CD4-positive, alpha-beta T cell treated with Interleukin-17A for 1 hour (primary cell): ENCODE measurements at regions not wholly inside any gene's neighbourhood (a gene's known extent, or its start where the extent isn't known, plus 50 kb on each side); places are given as distances from the start of the nearest gene placed in this dataset.
"Not testable (repeated sequence)": the region's sequence is repeated elsewhere in the genome, so short reads cannot be mapped to it uniquely, and the experiment has no call there.

Experiments used
- DNase-seq: peaks from one replicate; pipeline ENCODE4 v3.0.0-alpha.2; 2020

DNA sequence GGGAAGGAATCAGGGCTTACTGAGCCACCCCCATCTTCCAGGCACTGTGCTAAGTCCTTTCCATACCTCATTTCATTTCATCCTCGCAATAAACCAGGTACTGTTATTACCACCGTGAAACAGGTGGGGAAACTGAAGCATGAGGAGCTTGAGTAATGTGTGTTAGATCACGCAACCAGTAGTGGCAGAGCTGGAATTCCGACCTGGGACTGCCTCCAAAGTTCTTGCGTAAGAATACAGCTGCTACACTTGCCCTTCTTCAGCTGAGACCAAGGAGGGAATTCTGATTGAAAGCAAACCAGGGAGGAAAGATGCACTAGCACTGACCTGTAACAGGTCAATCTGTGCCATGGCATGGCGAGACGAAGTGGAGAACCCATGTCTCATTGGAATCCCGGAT, 113.4 kb upstream of the MSX2 start:
- no peak for DNase-seq

GRCh38 chr5:174612686-174613085, 111.7 kb upstream of the MSX2 start:
- no peak for DNase-seq

GRCh38 chr5:174614500-174615135, 109.8 kb upstream of the MSX2 start:
- no peak for DNase-seq

GRCh38 chr5:174616036-174616435, 108.3 kb upstream of the MSX2 start:
- no peak for DNase-seq

GRCh38 chr5:174617285-174617684, 107.1 kb upstream of the MSX2 start:
- no peak for DNase-seq

DNA sequence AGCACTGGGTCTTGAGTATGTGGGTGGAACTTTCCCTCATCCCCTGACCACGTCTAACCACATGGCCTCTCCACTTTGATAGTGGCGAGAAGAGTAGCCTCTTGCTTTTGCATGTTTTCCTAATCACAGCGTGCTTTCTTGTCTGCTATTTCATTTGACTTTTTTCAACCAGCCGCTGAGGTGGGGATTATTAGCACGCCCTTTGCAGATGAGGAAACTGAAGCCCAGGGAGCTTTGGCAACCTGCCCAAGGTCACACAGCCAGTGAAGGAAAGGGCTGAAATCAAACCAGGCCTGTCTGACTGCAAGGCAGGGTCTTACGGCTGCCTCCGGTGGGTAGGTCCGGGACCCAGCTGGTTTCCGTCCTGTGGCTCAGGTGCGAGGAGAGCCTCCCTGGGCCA, 106.5 kb upstream of the MSX2 start:
- no peak for DNase-seq

DNA sequence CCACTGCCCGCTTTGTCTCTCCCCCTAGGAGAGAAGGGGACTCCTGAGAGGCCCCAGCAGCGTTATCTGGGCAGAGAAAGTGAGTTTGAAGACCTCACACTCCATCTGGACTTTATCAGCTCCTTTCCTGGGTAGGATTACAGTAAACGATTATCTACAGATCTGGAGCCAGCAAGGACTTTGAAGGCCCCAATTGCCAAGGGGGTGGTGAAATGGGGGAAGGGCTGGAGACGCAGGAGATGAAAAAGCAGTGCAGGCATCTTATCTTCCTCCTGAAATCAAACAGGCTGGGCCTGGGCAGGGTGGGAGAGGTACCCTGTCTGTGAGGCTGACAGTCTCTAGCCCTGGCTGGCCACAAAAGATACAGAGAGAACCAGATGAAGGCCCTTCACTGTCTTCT, 105.8 kb upstream of the MSX2 start:
- no peak for DNase-seq

GRCh38 chr5:174622067-174622466, 102.3 kb upstream of the MSX2 start:
- DNase-seq, result no peak

GRCh38 chr5:174623018-174623417, 101.4 kb upstream of the MSX2 start:
- DNase-seq, result no peak

- no peak for DNase-seq
These were observed 100.9 kb upstream of the MSX2 start for GRCh38 chr5:174623433-174624019.

- no peak for DNase-seq
These were observed 99.5 kb upstream of the MSX2 start for GRCh38 chr5:174624733-174625522.

DNA sequence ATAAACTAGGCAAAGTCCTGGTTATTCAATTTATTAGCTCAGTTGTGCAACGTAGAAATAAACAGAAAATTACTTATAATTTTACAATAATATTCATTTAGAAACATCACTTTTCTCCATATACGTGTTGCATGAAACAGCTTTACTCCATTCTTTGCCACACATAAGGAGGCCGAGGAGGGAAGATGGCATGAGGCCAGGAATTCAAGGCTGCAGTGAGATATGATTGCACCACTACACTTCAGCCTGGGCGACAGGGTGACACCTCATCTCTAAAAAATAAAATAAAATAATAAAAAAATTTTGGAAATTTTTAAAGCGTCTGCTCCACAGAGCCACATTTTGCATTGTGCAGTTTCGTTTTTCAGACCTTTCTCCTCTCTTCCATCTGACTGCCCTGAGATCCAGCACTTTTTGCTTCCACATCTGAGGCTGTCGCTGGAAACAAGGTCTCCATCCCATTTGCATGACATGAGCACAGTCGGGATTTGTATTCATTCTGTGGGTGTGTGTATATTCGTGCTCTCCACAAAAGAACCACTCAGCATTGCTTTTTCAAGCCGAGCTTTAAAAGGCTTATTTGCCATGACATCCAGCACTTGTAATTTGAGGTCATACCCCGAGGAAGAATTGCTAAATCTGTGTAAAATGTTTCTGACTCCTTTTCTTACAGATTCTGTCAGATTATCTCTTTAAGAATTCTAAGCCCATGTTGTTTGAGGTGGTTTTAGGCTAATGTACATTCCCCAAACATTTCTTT, 98.6 kb upstream of the MSX2 start:
- DNase-seq, result no peak

DNA sequence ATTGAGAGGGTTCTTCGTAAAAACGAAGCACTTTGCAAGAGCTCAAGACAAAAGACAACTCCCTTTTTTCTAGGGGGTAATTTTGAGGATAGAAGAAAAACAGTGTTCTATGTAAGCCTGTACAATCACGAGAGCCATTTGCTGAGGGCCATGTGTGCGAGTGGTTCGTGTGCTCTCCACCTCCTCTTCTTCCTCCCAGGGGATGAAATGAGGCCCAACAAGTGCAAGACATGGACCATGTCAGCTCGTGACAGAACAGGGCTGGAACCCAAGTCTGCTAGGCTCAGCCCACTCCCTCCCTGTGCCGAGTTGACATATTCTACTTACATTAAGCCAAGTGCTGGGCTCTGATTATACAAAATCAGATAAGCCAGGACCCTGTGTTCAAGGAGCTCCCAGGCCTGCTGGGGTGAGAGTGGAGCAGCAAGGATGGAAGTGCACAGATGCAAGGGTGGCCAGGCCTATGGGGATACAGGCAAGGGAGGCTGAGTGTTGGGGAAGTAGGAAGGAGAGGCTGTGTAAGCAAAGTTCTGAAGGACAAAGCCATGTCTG, 97.9 kb upstream of the MSX2 start:
- no peak for DNase-seq

- no peak for DNase-seq
These were observed 88.3 kb upstream of the MSX2 start for GRCh38 chr5:174636094-174636493.

DNA sequence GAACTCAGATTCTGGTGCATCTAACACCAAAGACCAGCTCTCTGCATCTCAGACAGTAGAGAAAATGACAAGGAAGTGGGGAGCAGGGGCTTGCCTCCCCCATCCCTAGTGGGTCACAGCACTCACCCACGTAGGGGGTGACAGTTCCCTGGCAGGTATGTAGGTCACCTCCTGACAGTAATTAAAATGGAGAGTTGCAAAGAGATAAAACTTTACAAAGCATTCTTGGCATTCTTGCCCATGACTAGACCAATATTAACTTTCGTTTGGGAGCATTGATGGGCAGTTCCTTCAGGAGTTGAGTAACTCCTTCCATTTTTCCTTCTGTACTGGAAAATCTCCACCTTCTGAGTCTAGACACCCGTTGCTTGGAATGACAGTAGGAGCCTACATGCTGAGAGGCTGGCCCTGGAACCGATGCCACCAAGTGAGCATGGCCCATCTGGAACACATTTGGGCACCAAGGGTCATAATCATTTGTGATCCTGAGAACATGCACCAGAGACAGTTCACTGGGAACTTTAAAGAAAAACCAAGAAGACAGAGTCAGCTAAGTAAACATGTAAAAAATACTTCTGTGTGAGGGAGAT, 81.5 kb upstream of the MSX2 start:
- no peak for DNase-seq

DNA sequence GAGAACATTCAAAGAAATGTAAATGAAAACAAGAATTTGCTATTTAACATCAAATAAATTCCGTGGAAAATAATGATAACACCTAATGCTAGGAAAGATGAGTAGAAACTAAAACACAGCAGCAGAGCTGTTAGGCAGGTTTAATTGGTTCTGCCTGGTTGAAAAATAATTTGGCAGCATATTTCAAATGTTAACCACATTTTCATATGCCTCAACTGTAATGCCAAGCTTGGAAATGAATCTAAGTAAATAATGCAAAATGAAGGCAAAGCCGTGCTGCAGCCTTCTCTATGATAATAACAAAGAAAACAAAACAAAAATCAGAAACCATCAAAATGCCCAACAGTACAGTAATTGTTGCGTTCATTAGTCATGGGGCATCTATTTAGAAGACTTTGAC, 79.9 kb upstream of the MSX2 start:
- no peak for DNase-seq

DNA sequence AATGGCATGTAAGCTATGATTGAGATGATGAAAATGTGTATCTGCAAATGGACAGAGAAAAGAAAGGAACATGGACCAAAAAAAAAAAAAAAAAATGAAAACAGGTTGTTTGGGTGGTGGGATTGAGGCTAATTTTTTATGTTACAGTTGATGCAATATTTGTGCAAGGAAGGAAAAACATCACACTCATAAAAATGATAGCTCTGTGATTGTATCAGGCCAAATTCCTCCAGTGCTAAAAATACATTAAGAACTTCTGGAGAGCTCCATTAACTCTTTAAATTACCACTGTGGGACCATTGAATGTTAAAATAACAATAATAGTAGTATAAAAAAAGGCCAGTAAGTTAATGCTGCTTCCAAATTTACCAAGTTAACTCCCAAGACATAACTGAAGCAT, 79.5 kb upstream of the MSX2 start:
- no peak for DNase-seq

DNA sequence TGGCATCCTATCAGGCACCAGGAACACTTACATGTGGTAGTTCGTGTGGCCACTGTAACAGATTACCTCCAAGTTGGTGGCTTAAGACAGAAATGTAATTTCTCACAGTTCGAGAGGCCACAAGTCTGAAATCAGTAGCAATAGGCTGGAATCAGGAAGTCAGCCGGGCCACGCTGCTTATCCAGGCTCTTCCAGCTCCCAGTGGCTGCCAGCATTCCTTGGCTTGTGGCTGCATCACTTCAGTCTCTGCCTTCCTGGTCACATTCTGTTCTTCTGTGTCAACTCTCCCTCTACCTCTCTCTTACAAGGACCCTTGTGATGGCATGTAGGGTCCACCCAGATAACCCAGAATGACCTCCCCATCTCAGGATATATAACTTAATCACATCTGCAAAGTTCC, 78.7 kb upstream of the MSX2 start:
- no peak for DNase-seq

- not testable (repeated sequence) for DNase-seq
These were observed 75.8 kb upstream of the MSX2 start for GRCh38 chr5:174648618-174649017.

DNA sequence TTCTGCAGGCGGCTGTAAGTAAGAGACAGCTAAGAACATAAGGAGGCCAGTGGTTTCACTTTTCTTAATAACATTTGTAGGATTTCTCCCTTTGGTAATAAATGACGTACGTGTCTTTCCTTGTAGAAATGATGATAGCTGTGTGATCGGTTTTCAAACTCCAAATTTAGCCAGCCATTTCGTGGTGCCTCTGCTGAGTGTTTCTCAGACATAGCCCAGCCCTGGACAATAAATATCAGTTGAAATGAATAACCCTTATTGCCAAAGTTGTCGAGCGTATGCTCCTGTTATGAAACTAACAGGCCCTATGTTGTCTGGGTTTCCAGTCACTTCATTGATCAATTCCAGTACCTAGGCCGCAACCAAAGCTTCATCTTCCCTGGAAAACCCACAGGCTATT, 75.0 kb upstream of the MSX2 start:
- no peak for DNase-seq

DNA sequence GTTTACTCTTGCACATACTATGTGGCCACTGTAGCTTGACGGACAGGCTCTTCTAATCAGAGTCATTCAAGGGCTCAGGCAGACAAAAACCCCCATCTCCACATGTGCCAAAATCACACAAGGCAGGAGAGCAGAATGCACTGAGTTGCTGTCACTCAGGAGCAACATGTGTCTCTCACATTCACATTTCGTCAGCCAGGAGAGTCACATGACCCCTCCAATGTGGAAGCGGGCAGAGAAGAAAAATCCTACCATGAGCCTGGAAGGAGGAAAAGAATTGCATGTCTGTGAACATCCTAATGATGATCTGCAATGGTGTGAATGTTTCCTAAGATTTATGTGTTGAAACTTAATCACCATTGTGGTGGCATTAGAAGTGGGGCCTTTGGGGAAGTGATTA, 69.9 kb upstream of the MSX2 start:
- no peak for DNase-seq

DNA sequence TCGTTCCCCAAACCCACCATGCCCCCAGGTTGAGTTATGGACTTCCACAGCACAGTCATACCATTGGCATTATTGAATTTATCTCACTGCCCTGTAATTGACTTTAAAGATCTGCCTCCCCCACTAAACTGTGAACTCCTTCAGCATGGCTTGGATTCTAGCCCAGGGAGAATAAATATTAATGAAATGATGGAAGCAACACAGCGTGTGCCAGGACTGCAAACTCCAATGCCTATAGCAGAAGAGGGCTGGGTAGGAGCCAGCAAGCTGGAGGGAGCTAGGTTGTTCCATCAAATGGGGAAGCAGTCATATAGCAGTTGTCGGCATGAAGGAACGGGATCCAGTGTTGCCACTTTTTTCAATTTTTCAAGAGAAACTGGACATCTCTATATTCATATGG, 69.0 kb upstream of the MSX2 start:
- DNase-seq, result no peak
